Stomach smooth muscle (tissue), 2 donors: ENCODE measurements at regions not wholly inside any gene's neighbourhood (a gene's known extent, or its start where the extent isn't known, plus 50 kb on each side); places are given as distances from the start of the nearest gene placed in this dataset.

Experiments used
- H3K27ac ChIP-seq: one replicate; pipeline ENCODE4 v1.7.0; 2013; ENCODE audit warnings: mild to moderate bottlenecking, low read length, inconsistent platforms
- H3K27me3 ChIP-seq, 2 donors: one replicate each; pipeline ENCODE4 v1.7.0; 2013; ENCODE audit warnings: low read length in 2 of 2; ENCODE audit not compliant: insufficient read depth in 2 of 2, control insufficient read depth in 1 of 2
- H3K36me3 ChIP-seq, 2 donors: one replicate each; pipeline ENCODE4 v1.7.0; 2013; ENCODE audit warnings: low read length in 2 of 2; ENCODE audit not compliant: control insufficient read depth in 2 of 2, insufficient read depth in 2 of 2
- H3K4me1 ChIP-seq: one replicate; pipeline ENCODE4 v1.7.0; 2013; ENCODE audit warnings: low read length; ENCODE audit not compliant: control insufficient read depth, insufficient read depth
- H3K4me3 ChIP-seq, 2 donors: one replicate each; pipeline ENCODE4 v1.7.0; 2013; ENCODE audit warnings: low read length in 2 of 2
- H3K9ac ChIP-seq, 2 donors: one replicate each; pipeline ENCODE4 v1.7.0; 2013; ENCODE audit warnings: low read length in 2 of 2, mild to moderate bottlenecking in 1 of 2
- H3K9me3 ChIP-seq, 2 donors: one replicate each; pipeline ENCODE4 v1.7.0; 2013; ENCODE audit warnings: low read length in 2 of 2; ENCODE audit not compliant: control insufficient read depth in 2 of 2
- donor health status: healthy.
- donor health status: Pancreatic carcinoma.

GRCh38 chr4:45795135-45795534 lies 328.7 kb downstream of the GABRG1 start:
- no peaks in the 10 kb centered on the region for H3K9me3 ChIP-seq
- no peak overlapping the region for H3K27ac ChIP-seq
- H3K9ac ChIP-seq: no peak overlapping the region
- H3K4me3 ChIP-seq: no peak overlapping the region
- H3K4me1 ChIP-seq: no peaks in the 10 kb centered on the region
- no peaks in the 10 kb centered on the region for H3K36me3 ChIP-seq
- H3K27me3 ChIP-seq: no peaks in the 10 kb centered on the region

- Histone ChIP-seq H3K27me3 (no peaks in the 10 kb centered on the region), H3K4me3 (no peak overlapping the region), H3K27ac (no peak overlapping the region)
These were observed 345.3 kb downstream of the GABRG1 start for GRCh38 chr4:45778514-45778913.

GRCh38 chr4:45776146-45776545 lies 347.7 kb downstream of the GABRG1 start:
- Histone ChIP-seq H3K4me3 (no peak overlapping the region), H3K9me3 (no peaks in the 10 kb centered on the region), H3K9ac (no peak overlapping the region), H3K4me1 (no peaks in the 10 kb centered on the region), H3K27me3 (no peaks in the 10 kb centered on the region), H3K27ac (no peak overlapping the region), H3K36me3 (no peaks in the 10 kb centered on the region)

More at GRCh38 chr4:45778514-45778913, 345.3 kb downstream of the GABRG1 start:
- no peaks in the 10 kb centered on the region for H3K36me3 ChIP-seq
- H3K9ac ChIP-seq: no peak overlapping the region
- H3K9me3 ChIP-seq: no peaks in the 10 kb centered on the region
- no peaks in the 10 kb centered on the region for H3K4me1 ChIP-seq

GRCh38 chr4:45770958-45771357 lies 352.9 kb downstream of the GABRG1 start:
- Histone ChIP-seq H3K27me3 (no peaks in the 10 kb centered on the region), H3K4me3 (no peak overlapping the region), H3K4me1 (no peaks in the 10 kb centered on the region), H3K9me3 (no peaks in the 10 kb centered on the region), H3K36me3 (no peaks in the 10 kb centered on the region), H3K9ac (no peak overlapping the region), H3K27ac (no peak overlapping the region)

- Histone ChIP-seq H3K4me1 (no peaks in the 10 kb centered on the region), H3K4me3 (no peak overlapping the region), H3K27me3 (no peaks in the 10 kb centered on the region), H3K27ac (no peak overlapping the region), H3K9me3 (no peaks in the 10 kb centered on the region), H3K9ac (no peak overlapping the region), H3K36me3 (no peaks in the 10 kb centered on the region)
These were observed 358.3 kb downstream of the GABRG1 start for GRCh38 chr4:45765521-45765920.

- Histone ChIP-seq H3K4me1 (no peaks in the 10 kb centered on the region), H3K9me3 (no peaks in the 10 kb centered on the region), H3K4me3 (no peak overlapping the region), H3K36me3 (no peaks in the 10 kb centered on the region), H3K9ac (no peak overlapping the region), H3K27ac (no peak overlapping the region), H3K27me3 (no peaks in the 10 kb centered on the region)
These were observed 371.9 kb downstream of the GABRG1 start for GRCh38 chr4:45751877-45752530.

GRCh38 chr4:45750721-45751120 lies 373.1 kb downstream of the GABRG1 start:
- H3K27ac ChIP-seq: no peak overlapping the region
- no peaks in the 10 kb centered on the region for H3K9me3 ChIP-seq
- no peaks in the 10 kb centered on the region for H3K4me1 ChIP-seq
- H3K4me3 ChIP-seq: no peak overlapping the region
- H3K36me3 ChIP-seq: no peaks in the 10 kb centered on the region
- H3K9ac ChIP-seq: no peak overlapping the region
- H3K27me3 ChIP-seq: no peaks in the 10 kb centered on the region

- Histone ChIP-seq H3K4me1 (no peaks in the 10 kb centered on the region), H3K27ac (no peak overlapping the region), H3K9ac (no peak overlapping the region)
These were observed 378.1 kb downstream of the GABRG1 start for GRCh38 chr4:45745741-45746140.

GRCh38 chr4:45741897-45742296 lies 382.0 kb downstream of the GABRG1 start:
- no peaks in the 10 kb centered on the region for H3K36me3 ChIP-seq
- H3K4me3 ChIP-seq: no peak overlapping the region
- H3K27ac ChIP-seq: no peak overlapping the region
- H3K9me3 ChIP-seq: peaks cover 0 to 6% of the 10 kb centered on the region in 2 donors
- H3K9ac ChIP-seq: no peak overlapping the region
- no peaks in the 10 kb centered on the region for H3K27me3 ChIP-seq
- no peaks in the 10 kb centered on the region for H3K4me1 ChIP-seq

More at GRCh38 chr4:45745741-45746140, 378.1 kb downstream of the GABRG1 start:
- Histone ChIP-seq H3K36me3 (no peaks in the 10 kb centered on the region), H3K4me3 (no peak overlapping the region), H3K27me3 (no peaks in the 10 kb centered on the region), H3K9me3 (peaks cover 0 to 2% of the 10 kb centered on the region in 2 donors)

- H3K4me1 ChIP-seq: no peaks in the 10 kb centered on the region
- H3K27ac ChIP-seq: no peak overlapping the region
- H3K4me3 ChIP-seq: no peak overlapping the region
- no peaks in the 10 kb centered on the region for H3K27me3 ChIP-seq
- H3K9me3 ChIP-seq: no peaks in the 10 kb centered on the region
- no peaks in the 10 kb centered on the region for H3K36me3 ChIP-seq
- no peak overlapping the region for H3K9ac ChIP-seq
These were observed 391.7 kb downstream of the GABRG1 start for GRCh38 chr4:45732161-45732560.

GRCh38 chr4:45716093-45716492 lies 407.8 kb downstream of the GABRG1 start:
- no peaks in the 10 kb centered on the region for H3K36me3 ChIP-seq
- H3K27ac ChIP-seq: no peak overlapping the region
- H3K27me3 ChIP-seq: no peaks in the 10 kb centered on the region
- H3K4me1 ChIP-seq: no peaks in the 10 kb centered on the region
- no peaks in the 10 kb centered on the region for H3K9me3 ChIP-seq
- no peak overlapping the region for H3K9ac ChIP-seq
- H3K4me3 ChIP-seq: no peak overlapping the region
